Endothelial cell (in vitro differentiated cells): ENCODE measurements at regions not wholly inside any gene's neighbourhood (a gene's known extent, or its start where the extent isn't known, plus 50 kb on each side); places are given as distances from the start of the nearest gene placed in this dataset.

Experiments used
- DNase-seq: peaks from one replicate; pipeline ENCODE4 v3.0.0; 2021; ENCODE audit warnings: low spot score
- H3K27ac Mint-ChIP-seq: one replicate; pipeline ENCODE4 v1.8.0; 2021; ENCODE audit warnings: mixed read lengths, inconsistent platforms; ENCODE audit not compliant: unreplicated experiment
- H3K27me3 Mint-ChIP-seq: one replicate; pipeline ENCODE4 v1.8.0; 2021; ENCODE audit warnings: mild to moderate bottlenecking, moderate library complexity, mixed read lengths, inconsistent platforms; ENCODE audit not compliant: unreplicated experiment
- H3K36me3 Mint-ChIP-seq: one replicate; pipeline ENCODE4 v1.8.0; 2021; ENCODE audit warnings: mild to moderate bottlenecking, low read depth, mixed read lengths, inconsistent platforms; ENCODE audit not compliant: unreplicated experiment
- H3K4me1 Mint-ChIP-seq: one replicate; pipeline ENCODE4 v1.8.0; 2021; ENCODE audit warnings: mild to moderate bottlenecking, mixed read lengths, inconsistent platforms; ENCODE audit not compliant: unreplicated experiment
- H3K4me3 Mint-ChIP-seq: one replicate; pipeline ENCODE4 v1.8.0; 2021; ENCODE audit warnings: mild to moderate bottlenecking, mixed read lengths, inconsistent platforms; ENCODE audit not compliant: unreplicated experiment
- H3K9me3 Mint-ChIP-seq: one replicate; pipeline ENCODE4 v1.8.0; 2021; ENCODE audit warnings: mixed read lengths, inconsistent platforms; ENCODE audit not compliant: unreplicated experiment
- CTCF ChIP-seq: fragments of 200-600 bp; sonication (generic); IDR thresholded peaks from one replicate; pipeline ENCODE4 v1.5.0; 2021; ENCODE audit warnings: antibody characterized with exemption; ENCODE audit not compliant: unreplicated experiment

DNA sequence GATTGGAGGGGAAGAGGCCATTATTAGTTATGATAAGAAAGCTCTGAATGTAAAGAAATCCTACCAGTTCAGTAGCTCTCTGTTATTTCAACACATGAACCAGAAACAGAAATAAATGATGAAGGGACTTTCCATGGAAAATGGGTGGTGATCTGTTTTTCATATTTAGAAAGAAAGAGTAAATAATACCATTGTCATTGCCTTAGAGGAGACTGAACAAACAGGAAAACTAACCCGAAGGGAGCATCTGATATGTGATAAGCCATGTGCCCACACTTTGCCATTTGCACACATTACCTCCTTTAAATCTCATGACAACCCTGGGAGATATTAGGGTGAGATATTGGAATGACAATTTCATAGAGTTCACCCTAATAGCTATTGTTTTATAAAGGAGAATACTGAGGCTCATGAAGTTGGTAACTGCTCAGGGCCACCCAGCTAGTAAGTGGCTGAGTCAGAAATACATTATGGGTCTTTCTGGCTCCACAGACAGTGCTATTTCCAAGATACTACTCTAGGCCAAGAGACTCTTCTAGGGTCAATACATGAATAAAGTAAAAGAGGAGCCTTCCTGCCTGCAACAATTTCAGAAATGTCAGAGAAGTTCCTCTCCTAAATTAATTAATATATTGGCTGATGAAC is 111.0 kb upstream of the SLIT3 start:
- Mint-ChIP-seq H3K4me1 (no peaks in the 10 kb centered on the region), H3K27me3 (peaks cover 2% of the 10 kb centered on the region), H3K27ac (no peak overlapping the region), H3K36me3 (no peaks in the 10 kb centered on the region), H3K4me3 (no peak overlapping the region), H3K9me3 (no peaks in the 10 kb centered on the region)
- no peak for TF ChIP-seq CTCF
- DNase-seq = no peak

DNA sequence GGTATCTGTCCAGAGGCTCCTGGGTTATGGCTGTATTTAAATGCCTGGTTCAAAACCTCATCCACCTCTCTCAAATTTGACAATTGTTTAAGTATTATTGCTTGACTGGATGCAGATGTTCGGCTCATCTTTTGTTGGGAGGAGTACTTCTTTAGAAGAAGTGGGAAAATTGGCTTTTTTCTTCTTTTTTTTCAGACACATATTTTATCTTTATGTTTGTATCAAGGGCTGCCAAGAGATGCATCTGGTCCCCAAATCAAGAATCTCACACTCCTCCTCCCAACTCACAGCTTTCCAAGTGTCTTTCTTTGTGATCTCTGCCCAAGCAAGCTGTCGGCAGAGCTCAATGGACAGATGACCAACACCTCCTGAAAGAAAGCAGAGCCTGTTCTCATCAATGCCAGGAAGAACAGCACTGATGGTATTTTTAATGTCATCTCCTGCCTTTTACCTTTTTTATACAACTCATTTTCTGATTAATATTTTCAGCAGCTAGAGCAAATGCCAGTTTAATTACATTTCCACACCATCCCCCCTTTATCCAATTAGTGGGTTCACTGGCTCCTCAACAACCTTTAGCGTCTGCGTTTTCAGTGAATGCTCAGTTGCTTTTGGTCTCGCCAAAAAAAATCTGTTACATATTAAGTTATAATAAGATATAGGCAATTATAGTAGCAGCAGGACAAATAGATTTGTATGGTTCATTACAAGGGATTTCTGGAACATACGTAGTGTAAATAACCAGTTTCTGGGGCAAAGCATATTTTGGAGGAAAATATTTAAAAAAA is 110.3 kb upstream of the SLIT3 start:
- Mint-ChIP-seq H3K27me3 (peaks cover 2% of the 10 kb centered on the region), H3K4me3 (no peak overlapping the region), H3K36me3 (no peaks in the 10 kb centered on the region), H3K9me3 (no peaks in the 10 kb centered on the region), H3K4me1 (no peaks in the 10 kb centered on the region), H3K27ac (no peak overlapping the region)
- no peak for TF ChIP-seq CTCF
- no peak for DNase-seq

DNA sequence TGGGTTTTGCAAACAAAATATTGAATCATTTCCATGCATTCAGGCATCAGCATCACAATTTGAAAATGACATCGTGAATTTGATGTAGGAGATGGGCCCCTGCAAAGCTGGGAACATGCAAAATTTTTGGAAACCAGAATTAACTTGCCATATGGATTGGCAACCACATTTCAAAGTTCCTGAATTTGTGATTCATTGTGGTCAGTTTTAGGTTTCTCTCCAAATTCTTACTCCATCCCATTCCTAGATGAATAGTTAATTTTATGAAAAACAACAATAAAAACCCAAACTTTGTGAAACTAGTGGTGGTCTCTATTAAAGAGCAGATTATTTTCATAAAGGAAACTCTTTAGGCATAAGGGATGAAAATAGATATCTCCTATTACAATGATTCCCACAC is 107.8 kb upstream of the SLIT3 start:
- no peak for TF ChIP-seq CTCF
- Mint-ChIP-seq H3K4me3 (no peak overlapping the region), H3K9me3 (no peaks in the 10 kb centered on the region), H3K27me3 (peaks cover under 1% of the 10 kb centered on the region), H3K4me1 (no peaks in the 10 kb centered on the region), H3K27ac (no peak overlapping the region), H3K36me3 (no peaks in the 10 kb centered on the region)
- DNase-seq = no peak

- no peak for TF ChIP-seq CTCF
- H3K27me3 Mint-ChIP-seq = peaks cover 1% of the 10 kb centered on the region
- no peak overlapping the region for H3K27ac Mint-ChIP-seq
- no peak for DNase-seq
- H3K9me3 Mint-ChIP-seq = no peaks in the 10 kb centered on the region
- H3K36me3 Mint-ChIP-seq = no peaks in the 10 kb centered on the region
- H3K4me3 Mint-ChIP-seq = no peak overlapping the region
- no peaks in the 10 kb centered on the region for H3K4me1 Mint-ChIP-seq
Observed at GRCh38 chr5:169408171-169408570, 107.2 kb upstream of the SLIT3 start.

- Mint-ChIP-seq H3K9me3 (no peaks in the 10 kb centered on the region), H3K4me1 (peaks cover 6% of the 10 kb centered on the region), H3K27ac (no peak overlapping the region), H3K27me3 (peaks cover 1% of the 10 kb centered on the region), H3K36me3 (no peaks in the 10 kb centered on the region), H3K4me3 (no peak overlapping the region)
- no peak for DNase-seq
- TF ChIP-seq CTCF = no peak
Observed at GRCh38 chr5:169404223-169404622, 103.3 kb upstream of the SLIT3 start.
